AG09319 (cell line): ENCODE measurements at regions not wholly inside any gene's neighbourhood (a gene's known extent, or its start where the extent isn't known, plus 50 kb on each side); places are given as distances from the start of the nearest gene placed in this dataset.

Experiments
- DNase-seq: peaks from one replicate; pipeline ENCODE4 v3.0.0-alpha.2; 2010; ENCODE audit warnings: low read depth; ENCODE audit errors: extremely low read depth
- CTCF ChIP-seq: IDR thresholded peaks from 2 replicates; pipeline ENCODE4 v1.5.1; 2011; ENCODE audit warnings: low read depth, mild to moderate bottlenecking, inconsistent platforms, low read length, moderate library complexity

DNA sequence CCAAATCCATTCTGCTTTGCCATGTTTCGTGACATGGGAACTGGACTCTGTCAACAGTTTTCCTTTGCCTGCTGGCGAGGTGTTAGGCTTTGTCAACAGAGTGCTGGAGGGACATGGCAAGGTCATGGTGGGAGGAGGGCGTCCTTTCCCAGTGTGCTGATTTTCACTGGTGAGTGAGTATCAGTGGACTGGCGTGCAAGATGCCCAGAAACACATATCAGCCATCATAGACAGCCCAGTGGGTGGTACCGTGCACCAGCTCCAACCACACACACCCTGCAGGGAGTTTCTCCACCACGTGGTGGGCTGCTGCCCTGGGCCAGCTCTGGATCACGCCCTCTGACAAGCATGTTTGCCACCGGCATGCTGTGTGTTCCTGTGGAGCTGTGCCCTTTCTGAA lies 50.0 kb upstream of the ABL1 start:
- DNase-seq, result no peak
- TF ChIP-seq CTCF, result no peak
